ENCODE measurements at regions not wholly inside any gene's neighbourhood (a gene's known extent, or its start where the extent isn't known, plus 50 kb on each side); places are given as distances from the start of the nearest gene placed in this dataset.
"Not testable (repeated sequence)": the region's sequence is repeated elsewhere in the genome, so short reads cannot be mapped to it uniquely, and the experiment has no call there.

GRCh38 chr1:146376309-146376707, 147.5 kb upstream of the NOTCH2NLA start:
- not testable (repeated sequence) for TF ChIP-seq CTCF (IDR thresholded peaks at IDR 0.05; ENCODE audit: borderline replicate concordance, extremely low read depth, low read length, poor library complexity, severe bottlenecking); EZH2 (IDR thresholded peaks at IDR 0.05; ENCODE audit: borderline replicate concordance, low read depth, low read length, severe bottlenecking)
